Fibroblast of villous mesenchyme (primary cell): ENCODE measurements at regions not wholly inside any gene's neighbourhood (a gene's known extent, or its start where the extent isn't known, plus 50 kb on each side); places are given as distances from the start of the nearest gene placed in this dataset.

Experiments used
- DNase-seq: peaks from one replicate; pipeline ENCODE4 v3.0.0-alpha.2; 2010; ENCODE audit warnings: low read depth
- H3K4me3 ChIP-seq: 2 replicates; pipeline ENCODE4 v1.5.1; 2011; ENCODE audit warnings: low read depth, mild to moderate bottlenecking, low read length
- TF ChIP-seq, protein P1 (sequence below): IDR thresholded peaks from 2 replicates; pipeline ENCODE4 v1.5.1; 2012; ENCODE audit warnings: low read depth, mild to moderate bottlenecking, low read length; ENCODE audit not compliant: insufficient read depth

DNA sequence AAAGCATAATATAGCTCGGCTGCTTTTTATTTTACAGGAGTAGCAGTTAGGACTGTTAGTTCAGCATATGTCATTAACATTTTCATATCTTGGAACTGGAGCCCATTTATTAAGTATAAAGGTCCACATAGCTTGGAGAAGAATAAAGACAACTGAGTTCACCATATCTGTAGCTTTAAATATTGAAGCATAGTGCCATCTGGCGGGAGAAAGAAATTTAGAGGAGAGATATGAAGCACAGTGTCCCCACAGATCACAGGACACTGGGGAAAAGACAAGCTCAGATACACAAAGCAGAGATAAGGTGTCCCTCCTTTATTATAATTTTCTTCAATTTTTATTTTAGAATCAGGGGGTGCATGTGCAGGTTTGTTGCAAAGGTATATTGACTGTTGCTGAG is 104.7 kb upstream of the FREM2 start:
- H3K4me3 ChIP-seq: no peak overlapping the region
- DNase-seq: peak; percentile 46
- TF ChIP-seq, protein P1, sequence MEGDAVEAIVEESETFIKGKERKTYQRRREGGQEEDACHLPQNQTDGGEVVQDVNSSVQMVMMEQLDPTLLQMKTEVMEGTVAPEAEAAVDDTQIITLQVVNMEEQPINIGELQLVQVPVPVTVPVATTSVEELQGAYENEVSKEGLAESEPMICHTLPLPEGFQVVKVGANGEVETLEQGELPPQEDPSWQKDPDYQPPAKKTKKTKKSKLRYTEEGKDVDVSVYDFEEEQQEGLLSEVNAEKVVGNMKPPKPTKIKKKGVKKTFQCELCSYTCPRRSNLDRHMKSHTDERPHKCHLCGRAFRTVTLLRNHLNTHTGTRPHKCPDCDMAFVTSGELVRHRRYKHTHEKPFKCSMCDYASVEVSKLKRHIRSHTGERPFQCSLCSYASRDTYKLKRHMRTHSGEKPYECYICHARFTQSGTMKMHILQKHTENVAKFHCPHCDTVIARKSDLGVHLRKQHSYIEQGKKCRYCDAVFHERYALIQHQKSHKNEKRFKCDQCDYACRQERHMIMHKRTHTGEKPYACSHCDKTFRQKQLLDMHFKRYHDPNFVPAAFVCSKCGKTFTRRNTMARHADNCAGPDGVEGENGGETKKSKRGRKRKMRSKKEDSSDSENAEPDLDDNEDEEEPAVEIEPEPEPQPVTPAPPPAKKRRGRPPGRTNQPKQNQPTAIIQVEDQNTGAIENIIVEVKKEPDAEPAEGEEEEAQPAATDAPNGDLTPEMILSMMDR: peak; percentile 51

DNA sequence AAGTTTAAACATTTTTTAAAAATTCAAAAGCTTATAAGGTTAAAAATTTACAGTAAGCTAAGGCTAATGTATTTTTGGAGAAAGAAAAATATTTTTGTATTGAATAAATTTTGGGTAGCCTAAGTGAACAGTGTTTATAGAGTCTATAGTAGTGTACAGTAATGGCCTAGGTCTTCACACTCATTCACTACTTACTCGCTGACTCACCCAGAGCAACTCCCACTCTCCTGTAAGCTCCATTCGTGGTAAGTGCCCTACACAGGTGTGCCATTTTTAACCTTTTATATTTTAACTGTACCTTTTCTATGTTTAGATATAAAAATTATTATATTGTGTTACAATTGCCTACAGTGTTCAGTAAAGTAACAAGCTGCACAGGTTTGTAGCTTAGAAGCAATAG is 96.6 kb upstream of the FREM2 start:
- TF ChIP-seq, protein P1: no peak
- H3K4me3 ChIP-seq: no peak overlapping the region
- no peak for DNase-seq

DNA sequence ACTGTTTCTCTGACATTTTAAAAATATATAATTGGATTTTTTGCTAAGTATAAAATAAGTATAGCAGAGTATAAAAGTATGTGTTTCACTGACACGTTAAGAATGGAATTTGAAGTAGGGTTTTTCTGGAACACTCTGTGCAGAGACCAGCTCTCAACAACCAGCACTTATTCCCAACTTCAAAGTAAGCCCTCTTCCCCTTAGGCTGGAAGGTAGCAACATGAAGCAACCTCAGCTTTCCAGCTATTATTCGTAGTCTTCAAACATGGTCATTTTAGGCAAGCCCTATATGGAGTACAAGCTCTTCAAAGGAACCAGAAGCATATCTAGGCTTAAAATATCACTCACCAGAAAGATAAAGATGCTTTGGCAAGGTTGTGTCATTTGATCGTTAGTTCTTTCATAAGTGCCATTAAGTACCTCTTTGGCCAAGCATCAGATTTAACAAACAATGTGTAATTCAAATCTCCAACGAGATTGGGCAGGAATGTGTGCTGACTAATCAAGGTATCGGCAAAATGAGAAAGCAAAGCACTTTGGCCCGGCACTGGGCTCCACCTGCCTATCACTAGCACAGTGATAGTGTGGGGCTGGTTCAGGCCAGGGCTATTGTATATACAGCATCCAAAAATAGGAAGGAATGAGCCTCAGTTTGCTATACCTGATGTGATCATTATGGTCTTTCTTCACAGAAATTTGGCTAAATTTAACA is 95.9 kb upstream of the FREM2 start:
- H3K4me3 ChIP-seq: no peak overlapping the region
- TF ChIP-seq, protein P1: no peak
- DNase-seq: no peak

DNA sequence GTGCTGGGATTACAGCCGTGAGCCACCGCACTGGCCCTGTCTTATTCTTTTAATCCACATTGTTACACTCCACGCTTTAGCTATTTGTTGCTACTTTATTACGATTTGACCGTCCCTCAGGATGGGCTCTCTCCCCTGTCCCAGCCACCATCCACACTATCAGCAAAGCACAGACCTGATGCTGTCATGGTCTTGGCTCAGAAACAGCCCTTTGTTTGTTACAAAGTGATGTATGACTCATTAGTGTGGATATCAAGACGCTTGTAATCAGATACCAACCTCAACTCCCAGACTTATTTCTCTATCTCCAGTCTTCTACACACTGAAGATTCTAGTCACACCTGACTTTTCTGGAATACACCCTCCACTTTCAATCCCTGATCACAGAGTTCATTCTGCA is 84.6 kb upstream of the FREM2 start:
- TF ChIP-seq, protein P1: no peak
- DNase-seq: no peak
- H3K4me3 ChIP-seq: no peak overlapping the region

DNA sequence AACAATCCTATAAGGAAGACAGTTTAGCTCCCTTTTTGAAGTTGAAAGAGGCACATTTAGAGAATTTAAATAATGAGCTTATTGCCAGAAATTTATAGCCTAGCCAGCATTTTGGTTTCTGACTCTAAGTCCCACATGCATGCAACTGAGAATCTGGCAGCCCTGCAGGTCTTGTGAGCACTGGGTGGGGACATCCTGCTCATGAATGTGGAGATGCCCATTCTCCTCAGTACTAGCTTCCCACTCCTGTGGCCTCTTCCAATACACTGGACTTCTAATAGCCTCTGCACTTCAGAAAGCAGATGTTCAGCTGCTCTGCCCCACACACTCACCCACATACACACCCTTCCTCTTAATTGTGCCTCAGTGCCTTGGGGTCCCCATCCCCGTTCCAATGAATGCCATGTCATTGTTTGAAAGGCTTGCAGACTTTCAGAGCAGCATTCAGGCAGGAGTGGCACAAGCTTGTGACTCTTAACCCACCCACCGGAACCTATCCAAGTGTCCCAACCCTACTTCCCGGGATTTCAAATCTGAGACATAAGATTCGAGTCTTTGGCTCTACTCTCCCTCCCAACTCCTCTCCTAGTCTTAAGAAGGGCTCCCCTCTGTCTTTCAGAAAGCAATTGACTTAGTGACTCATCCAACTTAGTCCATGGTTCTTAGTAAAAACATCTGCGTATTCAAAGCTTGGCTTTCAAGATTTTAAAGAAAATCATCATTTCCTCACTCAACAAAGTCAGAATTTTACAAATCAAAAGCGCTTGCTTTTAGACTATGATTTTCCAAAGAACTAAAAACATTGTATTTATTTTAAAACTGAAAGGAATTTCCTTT is 80.0 kb upstream of the FREM2 start:
- TF ChIP-seq, protein P1: no peak
- no peak for DNase-seq
- no peak overlapping the region for H3K4me3 ChIP-seq

DNA sequence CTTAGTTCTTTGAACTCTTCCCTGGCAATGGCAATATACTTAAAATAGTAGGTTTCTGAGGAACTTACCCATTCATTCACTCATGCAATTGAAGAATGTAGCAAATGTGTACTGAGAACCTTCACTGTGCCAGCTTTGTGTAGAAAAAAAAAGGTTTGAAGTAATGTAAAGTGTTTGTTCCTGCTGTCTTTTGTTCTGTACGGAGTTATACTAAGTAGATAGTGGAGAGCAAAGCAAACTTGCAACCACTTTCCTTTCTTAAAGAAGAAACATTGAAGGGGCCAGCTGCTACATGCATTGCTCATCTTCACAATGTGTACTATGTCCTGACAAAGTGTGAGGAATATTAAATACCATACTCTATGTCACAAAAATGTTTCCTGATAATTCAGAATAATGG is 68.9 kb upstream of the FREM2 start:
- DNase-seq: no peak

More for the DNA sequence above, 68.9 kb upstream of the FREM2 start:
- no peak overlapping the region for H3K4me3 ChIP-seq
- TF ChIP-seq, protein P1: no peak
